GM23248 (cell line): ENCODE measurements at regions not wholly inside any gene's neighbourhood (a gene's known extent, or its start where the extent isn't known, plus 50 kb on each side); places are given as distances from the start of the nearest gene placed in this dataset.

Experiments
- EZH2 ChIP-seq: fragments of 200-600 bp; sonication (generic); IDR thresholded peaks from 2 replicates; pipeline ENCODE4 v1.6.1; 2018; ENCODE audit warnings: antibody characterized with exemption, mild to moderate bottlenecking; ENCODE audit not compliant: insufficient read depth, poor library complexity, severe bottlenecking
- EZH2phosphoT487 ChIP-seq: fragments of 200-600 bp; sonication (generic); IDR thresholded peaks from 2 replicates; pipeline ENCODE4 v1.6.1; 2018; ENCODE audit warnings: antibody characterized with exemption, moderate library complexity, mild to moderate bottlenecking, low read depth; ENCODE audit not compliant: insufficient read depth

- TF ChIP-seq EZH2 (no peak), EZH2phosphoT487 (no peak)
These were observed 117.8 kb downstream of the GGTLC2 start for GRCh38 chr22:22761963-22762772.
